Caco-2 (cell line): ENCODE measurements at regions not wholly inside any gene's neighbourhood (a gene's known extent, or its start where the extent isn't known, plus 50 kb on each side); places are given as distances from the start of the nearest gene placed in this dataset.

ENCODE experiments used
- BruUV-seq: library from RNA; stranded (reverse); fragments of 400-500 nt; replicated peaks from 2 replicates; lab custom pipeline; 2021; lab: Mats Ljungman, UMichigan
- CTCF ChIA-PET: fragments of 300-600 bp; sonication (Branson Sonifier 250); formaldehyde crosslinking; loops from one replicate; lab custom pipeline; 2022; ENCODE audit warnings: antibody characterized with exemption; lab: Charles Lee
- POLR2A ChIA-PET: fragments of 300-600 bp; sonication (Branson Sonifier 250); formaldehyde crosslinking; loops from one replicate; lab custom pipeline; 2022; ENCODE audit warnings: antibody characterized with exemption; lab: Charles Lee
- DNase-seq, 2 experiments: peaks; one replicate each; pipeline versions ENCODE4 v3.0.0 to v3.0.0-alpha.2; 2020 to 2022
- H3K27me3 ChIP-seq: replicated peaks from 2 replicates; pipeline ENCODE4 v1.6.0; 2011; ENCODE audit warnings: low read length; ENCODE audit not compliant: control insufficient read depth, insufficient read depth
- H3K36me3 ChIP-seq: 2 replicates; pipeline ENCODE4 v1.5.1; 2011; ENCODE audit warnings: low read length; ENCODE audit not compliant: control insufficient read depth, insufficient read depth
- H3K4me1 ChIP-seq: fragments of 250-450 bp; sonication (Bioruptor Pico); 2 replicates; pipeline ENCODE4 v1.5.1; 2020; ENCODE audit warnings: mild to moderate bottlenecking
- H3K4me3 ChIP-seq: 2 replicates; pipeline ENCODE4 v1.5.1; 2011; ENCODE audit warnings: low read depth, mild to moderate bottlenecking, control low read depth, low read length
- H3K9me3 ChIP-seq: fragments of 250-450 bp; sonication (Bioruptor Pico); 2 replicates; pipeline ENCODE4 v1.5.1; 2020; ENCODE audit warnings: mild to moderate bottlenecking, moderate library complexity
- H3K27ac Mint-ChIP-seq: one replicate; pipeline ENCODE4 v1.8.0; 2022; ENCODE audit warnings: mixed read lengths; ENCODE audit not compliant: unreplicated experiment
- H3K27me3 Mint-ChIP-seq: one replicate; pipeline ENCODE4 v1.8.0; 2022; ENCODE audit warnings: mixed read lengths; ENCODE audit not compliant: insufficient read depth, unreplicated experiment
- H3K36me3 Mint-ChIP-seq: one replicate; pipeline ENCODE4 v1.8.0; 2022; ENCODE audit warnings: mild to moderate bottlenecking, mixed read lengths; ENCODE audit not compliant: insufficient read depth, unreplicated experiment
- H3K4me1 Mint-ChIP-seq: one replicate; pipeline ENCODE4 v1.8.0; 2022; ENCODE audit warnings: low read depth, mixed read lengths; ENCODE audit not compliant: unreplicated experiment
- H3K4me3 Mint-ChIP-seq: one replicate; pipeline ENCODE4 v1.8.0; 2022; ENCODE audit warnings: mild to moderate bottlenecking, moderate library complexity, mixed read lengths; ENCODE audit not compliant: unreplicated experiment
- H3K9me3 Mint-ChIP-seq: one replicate; pipeline ENCODE4 v1.8.0; 2022; ENCODE audit warnings: mixed read lengths; ENCODE audit not compliant: unreplicated experiment
- intact Hi-C: fragments of 100-400 bp; cut with micrococcal nuclease; formaldehyde crosslinking; loops from one replicate; pipeline ENCODE4 v1.10.0; 2022; ENCODE audit not compliant: unreplicated experiment
- TF ChIP-seq, protein P1 (sequence below), 2 experiments: fragments of 200-600 bp in 1 of 2; IDR thresholded peaks; 1 replicate in 1 of 2; 2 replicates in 1 of 2; pipeline versions ENCODE4 v1.5.1 to v1.8.0; 2011 to 2022; ENCODE audit warnings: antibody characterized with exemption in 1 of 2, control low read depth in 1 of 2, inconsistent platforms in 1 of 2, low read depth in 1 of 2, low read length in 1 of 2, mild to moderate bottlenecking in 1 of 2, moderate library complexity in 1 of 2; ENCODE audit not compliant: insufficient read depth in 1 of 2, severe bottlenecking in 1 of 2, unreplicated experiment in 1 of 2

- TF ChIP-seq, protein P1, sequence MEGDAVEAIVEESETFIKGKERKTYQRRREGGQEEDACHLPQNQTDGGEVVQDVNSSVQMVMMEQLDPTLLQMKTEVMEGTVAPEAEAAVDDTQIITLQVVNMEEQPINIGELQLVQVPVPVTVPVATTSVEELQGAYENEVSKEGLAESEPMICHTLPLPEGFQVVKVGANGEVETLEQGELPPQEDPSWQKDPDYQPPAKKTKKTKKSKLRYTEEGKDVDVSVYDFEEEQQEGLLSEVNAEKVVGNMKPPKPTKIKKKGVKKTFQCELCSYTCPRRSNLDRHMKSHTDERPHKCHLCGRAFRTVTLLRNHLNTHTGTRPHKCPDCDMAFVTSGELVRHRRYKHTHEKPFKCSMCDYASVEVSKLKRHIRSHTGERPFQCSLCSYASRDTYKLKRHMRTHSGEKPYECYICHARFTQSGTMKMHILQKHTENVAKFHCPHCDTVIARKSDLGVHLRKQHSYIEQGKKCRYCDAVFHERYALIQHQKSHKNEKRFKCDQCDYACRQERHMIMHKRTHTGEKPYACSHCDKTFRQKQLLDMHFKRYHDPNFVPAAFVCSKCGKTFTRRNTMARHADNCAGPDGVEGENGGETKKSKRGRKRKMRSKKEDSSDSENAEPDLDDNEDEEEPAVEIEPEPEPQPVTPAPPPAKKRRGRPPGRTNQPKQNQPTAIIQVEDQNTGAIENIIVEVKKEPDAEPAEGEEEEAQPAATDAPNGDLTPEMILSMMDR (IDR thresholded peaks at IDR 0.05; ENCODE audit: insufficient read depth in 1 of 2, low read depth in 1 of 2, low read length in 1 of 2, severe bottlenecking in 1 of 2, unreplicated experiment in 1 of 2) = no peak
- Histone ChIP-seq H3K9me3 (no peaks in the 10 kb centered on the region), H3K4me1 (no peaks in the 10 kb centered on the region), H3K27me3 (no peaks in the 10 kb centered on the region), H3K4me3 (no peak overlapping the region), H3K36me3 (no peaks in the 10 kb centered on the region)
- H3K4me3 Mint-ChIP-seq = no peak overlapping the region
- H3K36me3 Mint-ChIP-seq = no peaks in the 10 kb centered on the region
- H3K27me3 Mint-ChIP-seq = no peaks in the 10 kb centered on the region
- H3K4me1 Mint-ChIP-seq = no peaks in the 10 kb centered on the region
- CTCF ChIA-PET = no interaction called here
- no TSS peak for BruUV-seq
- no peak for DNase-seq
- peaks cover 9% of the 10 kb centered on the region for H3K9me3 Mint-ChIP-seq
- POLR2A ChIA-PET = no interaction called here
- intact Hi-C loops = no loop called here
- no peak overlapping the region for H3K27ac Mint-ChIP-seq
These were observed 459.4 kb upstream of the ROBO1 start for GRCh38 chr3:80227216-80227615.

DNA sequence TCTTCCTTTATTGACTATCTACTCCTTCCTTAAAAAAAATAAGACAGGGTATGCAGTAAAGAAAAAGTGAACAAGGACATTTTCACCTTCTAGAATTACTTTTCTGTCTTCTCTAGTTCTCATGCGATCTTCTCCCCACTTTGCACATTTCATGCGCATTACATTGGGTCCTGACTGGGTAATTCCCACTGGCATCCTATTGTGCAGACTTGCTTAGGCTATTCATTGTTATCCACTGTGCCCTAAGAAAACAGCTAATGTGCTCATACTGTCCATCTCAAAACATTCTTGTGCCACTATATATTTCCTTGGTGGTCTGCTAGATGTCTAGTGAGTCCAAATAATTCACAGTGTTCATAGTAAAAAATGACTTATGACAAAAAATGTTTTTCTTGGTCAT lies 447.4 kb upstream of the ROBO1 start:
- Mint-ChIP-seq H3K27ac (no peak overlapping the region), H3K9me3 (no peaks in the 10 kb centered on the region), H3K36me3 (no peaks in the 10 kb centered on the region), H3K4me3 (no peak overlapping the region), H3K4me1 (no peaks in the 10 kb centered on the region), H3K27me3 (peaks cover 4% of the 10 kb centered on the region)
- H3K27me3 ChIP-seq = no peaks in the 10 kb centered on the region
- TF ChIP-seq, protein P1 (IDR thresholded peaks at IDR 0.05; ENCODE audit: insufficient read depth in 1 of 2, low read depth in 1 of 2, low read length in 1 of 2, severe bottlenecking in 1 of 2, unreplicated experiment in 1 of 2) = no peak
- BruUV-seq = no TSS peak
- intact Hi-C loops = loop anchor here (5.0 kb wide), 1 partner anchor 413 kb away; no protein-coding TSS in a partner anchor
- no peaks in the 10 kb centered on the region for H3K9me3 ChIP-seq
- no peak for DNase-seq
- H3K4me3 ChIP-seq = no peak overlapping the region
- no peaks in the 10 kb centered on the region for H3K4me1 ChIP-seq
- ChIA-PET POLR2A (no interaction called here), CTCF (no interaction called here)
- no peaks in the 10 kb centered on the region for H3K36me3 ChIP-seq

- Mint-ChIP-seq H3K4me1 (no peaks in the 10 kb centered on the region), H3K27ac (no peak overlapping the region), H3K36me3 (no peaks in the 10 kb centered on the region), H3K9me3 (no peaks in the 10 kb centered on the region), H3K4me3 (no peak overlapping the region), H3K27me3 (peaks cover 4% of the 10 kb centered on the region)
- H3K4me3 ChIP-seq = no peak overlapping the region
- no peaks in the 10 kb centered on the region for H3K4me1 ChIP-seq
- H3K36me3 ChIP-seq = no peaks in the 10 kb centered on the region
- ChIA-PET CTCF (no interaction called here), POLR2A (no interaction called here)
- intact Hi-C loops = no loop called here
- no TSS peak for BruUV-seq
- H3K27me3 ChIP-seq = no peaks in the 10 kb centered on the region
- TF ChIP-seq, protein P1 (IDR thresholded peaks at IDR 0.05; ENCODE audit: insufficient read depth in 1 of 2, low read depth in 1 of 2, low read length in 1 of 2, severe bottlenecking in 1 of 2, unreplicated experiment in 1 of 2) = no peak
- no peak for DNase-seq
- H3K9me3 ChIP-seq = no peaks in the 10 kb centered on the region
These were observed 445.3 kb upstream of the ROBO1 start for GRCh38 chr3:80213086-80213485.
